ENCODE measurements at regions not wholly inside any gene's neighbourhood (a gene's known extent, or its start where the extent isn't known, plus 50 kb on each side); places are given as distances from the start of the nearest gene placed in this dataset.

GRCh38 chr4:112848911-112849310, 200.5 kb upstream of the ANK2 start:
- no peak overlapping the region for H3K27ac ChIP-seq
- DNase-seq (ENCODE audit: low spot score), result no peak
- H3K4me1 ChIP-seq (ENCODE audit: control insufficient read depth in 1 of 2, low read depth in 2 of 2), result peaks cover 4 to 7% of the 10 kb centered on the region in 2 donors
- no peaks in the 10 kb centered on the region for H3K27me3 ChIP-seq (replicated peaks; ENCODE audit: insufficient read depth)
- H3K9me3 ChIP-seq, result no peaks in the 10 kb centered on the region
- no peak for ATAC-seq (ENCODE audit: insufficient number of reproducible peaks, low FRiP score, low read depth)
- no peak overlapping the region for H3K4me3 ChIP-seq
- TF ChIP-seq CTCF (IDR thresholded peaks at IDR 0.05), result no peak
- no peaks in the 10 kb centered on the region for H3K36me3 ChIP-seq

- Histone ChIP-seq H3K36me3 (no peaks in the 10 kb centered on the region), H3K27me3 (replicated peaks; ENCODE audit: insufficient read depth) (no peaks in the 10 kb centered on the region), H3K4me3 (no peak overlapping the region), H3K27ac (no peak overlapping the region), H3K9me3 (no peaks in the 10 kb centered on the region), H3K4me1 (ENCODE audit: control insufficient read depth in 1 of 2, low read depth in 2 of 2) (peaks cover 4 to 7% of the 10 kb centered on the region in 2 donors)
- DNase-seq (ENCODE audit: low spot score), result no peak
- no peak for TF ChIP-seq CTCF (IDR thresholded peaks at IDR 0.05)
- no peak for ATAC-seq (ENCODE audit: insufficient number of reproducible peaks, low FRiP score, low read depth)
These were observed 196.9 kb upstream of the ANK2 start for GRCh38 chr4:112852601-112853000.

- no peaks in the 10 kb centered on the region for H3K36me3 ChIP-seq
- H3K9me3 ChIP-seq, result no peaks in the 10 kb centered on the region
- TF ChIP-seq CTCF (IDR thresholded peaks at IDR 0.05), result no peak
- no peak overlapping the region for H3K4me3 ChIP-seq
- no peak overlapping the region for H3K27ac ChIP-seq
- DNase-seq (ENCODE audit: low spot score) (no peak), ATAC-seq (ENCODE audit: insufficient number of reproducible peaks, low FRiP score, low read depth) (no peak)
- H3K4me1 ChIP-seq (ENCODE audit: control insufficient read depth in 1 of 2, low read depth in 2 of 2), result peaks cover 0 to under 1% of the 10 kb centered on the region in 2 donors
- H3K27me3 ChIP-seq (replicated peaks; ENCODE audit: insufficient read depth), result no peaks in the 10 kb centered on the region
These were observed 195.7 kb upstream of the ANK2 start for GRCh38 chr4:112853662-112854256.

- TF ChIP-seq CTCF (IDR thresholded peaks at IDR 0.05), result no peak
- no peaks in the 10 kb centered on the region for H3K36me3 ChIP-seq
- H3K4me1 ChIP-seq (ENCODE audit: control insufficient read depth in 1 of 2, low read depth in 2 of 2), result no peaks in the 10 kb centered on the region
- DNase-seq (ENCODE audit: low spot score) (no peak), ATAC-seq (ENCODE audit: insufficient number of reproducible peaks, low FRiP score, low read depth) (no peak)
- H3K27ac ChIP-seq, result no peak overlapping the region
- no peaks in the 10 kb centered on the region for H3K9me3 ChIP-seq
- H3K27me3 ChIP-seq (replicated peaks; ENCODE audit: insufficient read depth), result no peaks in the 10 kb centered on the region
- no peak overlapping the region for H3K4me3 ChIP-seq
These were observed 195.0 kb upstream of the ANK2 start for GRCh38 chr4:112854420-112854819.

GRCh38 chr4:112855058-112855457, 194.4 kb upstream of the ANK2 start:
- no peak overlapping the region for H3K27ac ChIP-seq
- no peak for ATAC-seq (ENCODE audit: insufficient number of reproducible peaks, low FRiP score, low read depth)

More at GRCh38 chr4:112855058-112855457, 194.4 kb upstream of the ANK2 start:
- Histone ChIP-seq H3K9me3 (no peaks in the 10 kb centered on the region), H3K4me3 (no peak overlapping the region), H3K4me1 (ENCODE audit: control insufficient read depth in 1 of 2, low read depth in 2 of 2) (no peaks in the 10 kb centered on the region), H3K36me3 (no peaks in the 10 kb centered on the region), H3K27me3 (replicated peaks; ENCODE audit: insufficient read depth) (no peaks in the 10 kb centered on the region)
- TF ChIP-seq CTCF (IDR thresholded peaks at IDR 0.05), result no peak
- no peak for DNase-seq (ENCODE audit: low spot score)
